Mesenchymal stem cell (in vitro differentiated cells and primary cell): ENCODE measurements at regions not wholly inside any gene's neighbourhood (a gene's known extent, or its start where the extent isn't known, plus 50 kb on each side); places are given as distances from the start of the nearest gene placed in this dataset.

Experiments
- DNase-seq: peaks from one replicate; pipeline ENCODE4 v3.0.0-alpha.2; 2013
- H2AFZ ChIP-seq: one replicate; pipeline ENCODE4 v1.6.1; 2013; ENCODE audit warnings: low read depth, mild to moderate bottlenecking, control low read depth, inconsistent platforms, low read length, moderate library complexity
- H2AK5ac ChIP-seq: 2 replicates; pipeline ENCODE4 v1.6.1; 2013; ENCODE audit warnings: low read length, moderate library complexity, mild to moderate bottlenecking, inconsistent platforms; ENCODE audit not compliant: severe bottlenecking
- H2BK120ac ChIP-seq: one replicate; pipeline ENCODE4 v1.6.1; 2013; ENCODE audit warnings: low read depth, mild to moderate bottlenecking, inconsistent platforms, low read length, moderate library complexity
- H2BK12ac ChIP-seq, 2 experiments: one replicate each; pipeline ENCODE4 v1.6.1; 2013; ENCODE audit warnings: inconsistent platforms in 2 of 2, low read length in 2 of 2, mild to moderate bottlenecking in 2 of 2, moderate library complexity in 2 of 2, control low read depth in 1 of 2
- H2BK15ac ChIP-seq: one replicate; pipeline ENCODE4 v1.6.1; 2013; ENCODE audit warnings: mild to moderate bottlenecking, low read depth, inconsistent platforms; ENCODE audit not compliant: poor library complexity, severe bottlenecking
- H2BK5ac ChIP-seq: 2 replicates; pipeline ENCODE4 v1.6.1; 2013; ENCODE audit warnings: low read depth, mild to moderate bottlenecking, low read length, control low read depth, inconsistent platforms; ENCODE audit not compliant: poor library complexity, severe bottlenecking
- H3K14ac ChIP-seq, 2 experiments: one replicate each; pipeline ENCODE4 v1.6.1; 2013; ENCODE audit warnings: inconsistent platforms in 2 of 2, low read length in 2 of 2, control low read depth in 1 of 2, mild to moderate bottlenecking in 1 of 2, moderate library complexity in 1 of 2
- H3K18ac ChIP-seq, 2 experiments: one replicate each; pipeline ENCODE4 v1.6.1; 2013; ENCODE audit warnings: inconsistent platforms in 2 of 2, low read length in 2 of 2, control low read depth in 1 of 2, low read depth in 1 of 2, mild to moderate bottlenecking in 1 of 2
- H3K23ac ChIP-seq, 2 experiments: one replicate each; pipeline ENCODE4 v1.6.1; 2013; ENCODE audit warnings: inconsistent platforms in 2 of 2, low read length in 2 of 2, mild to moderate bottlenecking in 2 of 2, moderate library complexity in 2 of 2, control low read depth in 1 of 2
- H3K27ac ChIP-seq: 2 replicates; pipeline ENCODE4 v1.5.1; 2013; ENCODE audit warnings: mild to moderate bottlenecking, moderate library complexity, low read length, control low read depth, inconsistent platforms; ENCODE audit not compliant: poor library complexity, severe bottlenecking
- H3K27me3 ChIP-seq, 2 experiments: 2 replicates each; pipeline versions ENCODE4 v1.6.1 to v1.7.0; 2013; ENCODE audit warnings: low read length in 2 of 2, mild to moderate bottlenecking in 2 of 2, moderate library complexity in 2 of 2, control low read depth in 1 of 2, inconsistent platforms in 1 of 2; ENCODE audit not compliant: control insufficient read depth in 1 of 2, insufficient read depth in 1 of 2
- H3K36me3 ChIP-seq, 2 experiments: 2 replicates each; pipeline versions ENCODE4 v1.6.1 to v1.7.0; 2013; ENCODE audit warnings: low read length in 2 of 2, control low read depth in 1 of 2, inconsistent platforms in 1 of 2, low read depth in 1 of 2, mild to moderate bottlenecking in 1 of 2; ENCODE audit not compliant: insufficient read depth in 2 of 2, control insufficient read depth in 1 of 2
- H3K4ac ChIP-seq, 2 experiments: one replicate each; pipeline ENCODE4 v1.6.1; 2013; ENCODE audit warnings: inconsistent platforms in 2 of 2, low read length in 2 of 2, mild to moderate bottlenecking in 2 of 2, moderate library complexity in 2 of 2, control low read depth in 1 of 2, low read depth in 1 of 2
- H3K4me1 ChIP-seq: 2 replicates; pipeline ENCODE4 v1.6.1; 2013; ENCODE audit warnings: low read depth, low read length, control low read depth; ENCODE audit not compliant: control insufficient read depth, insufficient read depth
- H3K4me2 ChIP-seq: 2 replicates; pipeline ENCODE4 v1.6.1; 2013; ENCODE audit warnings: low read length, mild to moderate bottlenecking, inconsistent platforms; ENCODE audit not compliant: poor library complexity, severe bottlenecking
- H3K4me3 ChIP-seq, 2 experiments: 2 replicates each; pipeline versions ENCODE4 v1.5.1 to v1.7.0; 2013; ENCODE audit warnings: low read length in 2 of 2, mild to moderate bottlenecking in 2 of 2, control low read depth in 1 of 2, low read depth in 1 of 2; ENCODE audit not compliant: insufficient read depth in 1 of 2
- H3K79me1 ChIP-seq: replicated peaks from 2 replicates; pipeline ENCODE4 v1.6.1; 2013; ENCODE audit warnings: mild to moderate bottlenecking, control low read depth, low read length, inconsistent platforms; ENCODE audit not compliant: poor library complexity, severe bottlenecking
- H3K9ac ChIP-seq: 2 replicates; pipeline ENCODE4 v1.7.0; 2013; ENCODE audit warnings: mild to moderate bottlenecking, low read length, moderate library complexity
- H3K9me3 ChIP-seq: 2 replicates; pipeline ENCODE4 v1.7.0; 2013; ENCODE audit warnings: mild to moderate bottlenecking, low read length; ENCODE audit not compliant: control insufficient read depth
- H4K8ac ChIP-seq: one replicate; pipeline ENCODE4 v1.6.1; 2013; ENCODE audit warnings: inconsistent platforms, mild to moderate bottlenecking, low read length, moderate library complexity
- H4K91ac ChIP-seq: one replicate; pipeline ENCODE4 v1.6.1; 2013; ENCODE audit warnings: mild to moderate bottlenecking, low read length, inconsistent platforms
- WGBS: methylation state at CpG from one replicate; pipeline ENCODE4 v1.1.7; 2013; ENCODE audit warnings: mixed read lengths; 5-methylcytosine and 5-hydroxymethylcytosine counted together

DNA sequence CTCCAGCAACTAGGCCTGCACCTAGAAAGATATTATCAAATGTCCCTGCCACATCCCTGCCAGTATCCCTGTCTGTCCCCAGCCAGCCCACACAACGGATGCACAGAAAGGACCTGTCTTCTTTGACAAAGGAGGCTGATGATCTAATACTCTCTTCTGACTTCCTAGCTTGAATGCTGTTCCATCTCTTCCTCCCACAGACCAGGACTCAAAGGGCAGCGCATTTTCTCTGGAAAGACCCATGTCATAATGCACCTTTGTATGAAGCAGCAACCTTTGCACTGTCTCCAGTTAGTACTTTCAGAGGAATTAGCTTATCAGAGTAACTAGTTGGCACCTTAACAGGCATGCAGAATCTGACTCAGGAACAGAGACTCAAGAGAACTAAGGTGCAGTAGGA is 53.3 kb upstream of the TAF8 start:
- no peaks in the 10 kb centered on the region for H3K4me1 ChIP-seq
- H3K18ac ChIP-seq, result no peak overlapping the region
- no peak overlapping the region for H2BK120ac ChIP-seq
- no peaks in the 10 kb centered on the region for H3K9me3 ChIP-seq
- H3K9ac ChIP-seq, result no peak overlapping the region
- H3K36me3 ChIP-seq, result no peaks in the 10 kb centered on the region
- no peak overlapping the region for H3K4ac ChIP-seq
- H4K8ac ChIP-seq, result no peak overlapping the region
- peaks cover 2% of the 10 kb centered on the region for H3K79me1 ChIP-seq
- no peak for DNase-seq
- no peaks in the 10 kb centered on the region for H3K27me3 ChIP-seq
- H3K4me3 ChIP-seq, result no peak overlapping the region
- WGBS, result 46% methylated on average over 2 of the region's 2 CpGs
- no peak overlapping the region for H3K27ac ChIP-seq
- H2AFZ ChIP-seq, result peak overlapping the region; percentile 27
- no peak overlapping the region for H2BK5ac ChIP-seq
- H2BK12ac ChIP-seq, result no peak overlapping the region
- no peak overlapping the region for H3K4me2 ChIP-seq
- H2AK5ac ChIP-seq, result no peak overlapping the region
- H3K23ac ChIP-seq, result no peak overlapping the region
- H3K14ac ChIP-seq, result no peak overlapping the region
- no peak overlapping the region for H2BK15ac ChIP-seq
- no peak overlapping the region for H4K91ac ChIP-seq

- Histone ChIP-seq H3K23ac (no peak overlapping the region), H3K36me3 (no peaks in the 10 kb centered on the region), H2BK15ac (no peak overlapping the region), H2AFZ (no peak overlapping the region), H3K9ac (no peak overlapping the region), H2AK5ac (no peak overlapping the region), H3K9me3 (no peaks in the 10 kb centered on the region), H2BK120ac (no peak overlapping the region), H3K4me2 (no peak overlapping the region), H4K8ac (no peak overlapping the region), H3K4ac (no peak overlapping the region), H3K79me1 (peaks cover 2% of the 10 kb centered on the region), H4K91ac (no peak overlapping the region), H3K18ac (no peak overlapping the region), H3K4me3 (no peak overlapping the region), H3K14ac (no peak overlapping the region), H3K4me1 (no peaks in the 10 kb centered on the region), H2BK5ac (no peak overlapping the region), H2BK12ac (no peak overlapping the region), H3K27ac (no peak overlapping the region), H3K27me3 (no peaks in the 10 kb centered on the region)
- WGBS, result 100% methylated on average over 1 of the region's 2 CpGs
- no peak for DNase-seq
Observed at GRCh38 chr6:41997456-41997855, 52.9 kb upstream of the TAF8 start.
